Lung (tissue), 11 donors: ENCODE measurements at regions not wholly inside any gene's neighbourhood (a gene's known extent, or its start where the extent isn't known, plus 50 kb on each side); places are given as distances from the start of the nearest gene placed in this dataset.
"Not testable (repeated sequence)": the region's sequence is repeated elsewhere in the genome, so short reads cannot be mapped to it uniquely, and the experiment has no call there.

Experiments used
- ATAC-seq: fragments of 200-7000 bp; cut with Tn5 transposase; one replicate; pipeline ENCODE4 v1.9.1; 2020; ENCODE audit warnings: moderate number of reproducible peaks; ENCODE audit not compliant: insufficient read depth, low FRiP score
- DNase-seq, 3 donors: peaks; one replicate each; pipeline ENCODE4 v3.0.0-alpha.2; 2013 to 2017
- H3K27ac ChIP-seq, 2 donors: one replicate each; pipeline ENCODE4 v1.5.1; 2013; ENCODE audit warnings: mild to moderate bottlenecking in 2 of 2, moderate library complexity in 2 of 2, control low read depth in 1 of 2, inconsistent platforms in 1 of 2, low read depth in 1 of 2, low read length in 1 of 2
- H3K27me3 ChIP-seq, 3 donors: one replicate each; pipeline ENCODE4 v1.5.1; 2013; ENCODE audit warnings: low read length in 2 of 3; ENCODE audit not compliant: control insufficient read depth in 3 of 3, insufficient read depth in 3 of 3
- H3K36me3 ChIP-seq, 4 donors: one replicate each; pipeline ENCODE4 v1.5.1; 2013; ENCODE audit warnings: low read length in 4 of 4, mild to moderate bottlenecking in 1 of 4, moderate library complexity in 1 of 4; ENCODE audit not compliant: control insufficient read depth in 4 of 4, insufficient read depth in 4 of 4
- H3K4me1 ChIP-seq, 5 donors: one replicate each; pipeline ENCODE4 v1.5.1; 2013; ENCODE audit warnings: low read length in 5 of 5, mild to moderate bottlenecking in 2 of 5, moderate library complexity in 1 of 5; ENCODE audit not compliant: control insufficient read depth in 5 of 5, insufficient read depth in 5 of 5
- H3K4me3 ChIP-seq: one replicate; pipeline ENCODE4 v1.5.1; 2013; ENCODE audit warnings: mild to moderate bottlenecking, control low read depth, moderate library complexity
- H3K9ac ChIP-seq, 2 donors: one replicate each; pipeline ENCODE4 v1.5.1; 2013; ENCODE audit warnings: low read length in 2 of 2, control low read depth in 1 of 2; ENCODE audit not compliant: insufficient read depth in 1 of 2
- H3K9me3 ChIP-seq, 4 donors: one replicate each; pipeline ENCODE4 v1.5.1; 2013; ENCODE audit warnings: low read length in 3 of 4, mild to moderate bottlenecking in 1 of 4, moderate library complexity in 1 of 4; ENCODE audit not compliant: control insufficient read depth in 4 of 4, insufficient read depth in 3 of 4
- CTCF ChIP-seq: IDR thresholded peaks from 2 replicates; pipeline ENCODE4 v1.5.1; 2012; ENCODE audit warnings: mild to moderate bottlenecking; ENCODE audit errors: control extremely low read depth, extremely low read depth
- WGBS, 2 donors: extraction: QIAGEN DNeasy Blood & Tissue Kit; methylation state at CpG; one replicate each; pipeline ENCODE4 v1.1.7; 2013; 5-methylcytosine and 5-hydroxymethylcytosine counted together
- donor health status: control.
- donor health status: control.
- donor health status: Bipolar disorder and iron deficiency.
- donor health status: healthy.
- donor health status: DM: yes; HTN: yes; CAD: no.

- 90 to 94% methylated on average over 19 of the region's 19 CpGs for WGBS, 2 donors
Measured at GRCh38 chr16:87152221-87152755, 164.9 kb downstream of the C16orf95 start.

GRCh38 chr16:87153326-87153725 is 163.9 kb downstream of the C16orf95 start:
- Histone ChIP-seq H3K9ac (no peak overlapping the region), H3K4me3 (no peak overlapping the region), H3K27ac (no peak overlapping the region), H3K4me1 (no peaks in the 10 kb centered on the region), H3K9me3 (peaks cover 0 to 11% (median 0%) of the 10 kb centered on the region in 4 donors), H3K36me3 (no peaks in the 10 kb centered on the region), H3K27me3 (no peaks in the 10 kb centered on the region)
- 86 to 95% methylated on average over 8 of the region's 8 CpGs for WGBS, 2 donors
- no peak for ATAC-seq
- TF ChIP-seq CTCF: no peak
- DNase-seq: no peak

More at GRCh38 chr16:87152221-87152755, 164.9 kb downstream of the C16orf95 start:
- no peak overlapping the region for H3K4me3 ChIP-seq
- peaks cover 0 to 13% (median 0%) of the 10 kb centered on the region in 4 donors for H3K9me3 ChIP-seq
- TF ChIP-seq CTCF: no peak
- no peak for DNase-seq
- H3K36me3 ChIP-seq: no peaks in the 10 kb centered on the region
- H3K27me3 ChIP-seq: no peaks in the 10 kb centered on the region
- ATAC-seq: no peak
- H3K27ac ChIP-seq: no peak overlapping the region
- H3K4me1 ChIP-seq: no peaks in the 10 kb centered on the region
- H3K9ac ChIP-seq: no peak overlapping the region

DNA sequence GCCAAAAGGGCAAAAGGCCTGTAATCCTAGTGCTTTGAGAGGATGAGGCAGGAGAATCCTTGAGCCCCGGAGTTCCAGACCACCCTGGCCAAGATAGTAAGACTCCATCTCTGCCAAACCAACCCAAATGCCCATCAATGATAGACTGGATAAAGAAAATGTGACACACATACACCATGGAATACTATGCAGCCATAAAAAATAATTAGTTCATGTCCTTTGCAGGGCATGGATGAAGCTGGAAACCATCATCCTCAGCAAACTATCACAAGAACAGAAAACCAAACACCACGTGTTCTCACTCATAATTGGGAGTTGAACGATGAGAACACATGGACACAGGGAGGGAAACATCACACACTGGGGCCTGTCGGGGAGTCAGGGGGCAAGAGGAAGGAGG is 161.9 kb downstream of the C16orf95 start:
- WGBS, 2 donors: 89 to 91% methylated on average over 4 of the region's 4 CpGs
- not testable (repeated sequence) for DNase-seq, H3K27me3 ChIP-seq, ATAC-seq, H3K27ac ChIP-seq, H3K4me3 ChIP-seq, H3K4me1 ChIP-seq, H3K36me3 ChIP-seq, H3K9me3 ChIP-seq, H3K9ac ChIP-seq

DNA sequence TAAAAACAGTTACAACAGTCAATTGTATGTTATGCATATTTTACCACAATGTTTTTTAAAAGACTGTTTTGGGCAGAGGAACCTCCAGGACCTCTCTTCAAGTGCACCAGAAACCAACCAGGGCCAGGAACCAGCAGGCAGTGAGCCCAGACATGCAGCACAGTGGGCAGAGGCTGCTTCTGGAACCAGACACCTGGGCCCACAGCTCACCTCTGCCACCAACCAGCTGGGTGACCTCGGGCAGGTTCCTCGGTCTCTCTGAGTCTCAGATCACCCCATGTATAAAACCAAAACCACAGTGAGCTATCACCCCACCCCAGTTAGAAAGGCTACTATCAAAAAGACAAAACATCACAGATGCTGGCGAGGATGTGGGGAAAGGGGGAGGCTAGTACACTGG is 161.0 kb downstream of the C16orf95 start:
- H3K27me3 ChIP-seq: no peaks in the 10 kb centered on the region
- no peak overlapping the region for H3K27ac ChIP-seq
- no peaks in the 10 kb centered on the region for H3K36me3 ChIP-seq
- TF ChIP-seq CTCF: no peak
- WGBS, 2 donors: 88 to 90% methylated on average over 3 of the region's 3 CpGs
- H3K4me1 ChIP-seq: no peaks in the 10 kb centered on the region
- DNase-seq (no peak), ATAC-seq (no peak)
- H3K4me3 ChIP-seq: no peak overlapping the region
- peaks cover 0 to 2% (median 0%) of the 10 kb centered on the region in 4 donors for H3K9me3 ChIP-seq
- no peak overlapping the region for H3K9ac ChIP-seq
